GM06990 (cell line): ENCODE measurements at regions not wholly inside any gene's neighbourhood (a gene's known extent, or its start where the extent isn't known, plus 50 kb on each side); places are given as distances from the start of the nearest gene placed in this dataset.

Experiments
- DNase-seq: peaks from one replicate; pipeline ENCODE4 v3.0.0-alpha.2; 2011; ENCODE audit not compliant: insufficient read length; ENCODE audit errors: extremely low read depth
- H3K27me3 ChIP-seq: replicated peaks from 2 replicates; pipeline ENCODE4 v1.6.0; 2011; ENCODE audit warnings: low read length; ENCODE audit not compliant: control insufficient read depth, insufficient read depth
- H3K36me3 ChIP-seq: 2 replicates; pipeline ENCODE4 v1.5.1; 2011; ENCODE audit warnings: low read length; ENCODE audit not compliant: control insufficient read depth, insufficient read depth
- H3K4me3 ChIP-seq: replicated peaks from 2 replicates; pipeline ENCODE4 v1.5.1; 2011; ENCODE audit warnings: low read depth, mild to moderate bottlenecking, control low read depth, low read length
- CTCF ChIP-seq: IDR thresholded peaks from 2 replicates; pipeline ENCODE4 v1.5.1; 2011; ENCODE audit warnings: low read length, control low read depth, mild to moderate bottlenecking, inconsistent platforms; ENCODE audit not compliant: insufficient read depth, poor library complexity, severe bottlenecking

DNA sequence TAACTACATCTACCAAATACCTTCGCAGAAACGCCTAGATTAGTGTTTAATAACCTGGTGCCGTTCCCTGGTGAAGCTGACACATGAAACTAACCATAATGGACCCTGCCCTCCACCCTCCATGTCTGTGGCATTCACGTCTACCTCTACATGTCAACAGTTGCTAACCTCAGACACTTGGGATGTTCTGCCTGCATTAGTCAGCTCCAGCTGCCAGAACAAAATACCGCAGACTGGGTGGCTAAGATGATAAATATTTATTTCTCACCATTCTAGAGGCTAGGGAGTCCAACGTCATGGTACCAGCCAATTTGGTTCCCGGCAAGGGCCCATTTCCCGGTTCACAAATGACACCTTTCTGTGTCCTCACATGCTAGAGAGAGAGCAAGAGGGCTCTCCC, 118.5 kb upstream of the CHST15 start:
- no peak for DNase-seq

DNA sequence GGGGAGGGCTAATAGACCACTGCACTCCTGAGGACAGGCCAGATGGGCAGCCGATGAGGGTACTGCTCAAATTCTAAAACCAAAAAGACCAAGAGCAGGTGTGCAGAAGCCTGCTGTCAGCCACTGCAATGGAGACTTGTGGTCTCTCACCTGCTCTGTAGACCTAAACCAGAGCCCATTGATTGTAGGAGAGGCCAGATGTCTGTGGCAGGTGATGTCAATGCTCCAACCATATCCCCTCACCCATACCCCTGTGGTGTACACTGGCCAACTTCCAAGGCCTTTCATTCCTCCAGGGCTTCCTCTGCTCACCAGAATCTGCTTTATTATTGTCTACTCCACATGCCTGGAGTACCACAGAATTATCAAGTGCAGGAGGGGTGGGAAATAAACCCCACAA, 116.9 kb upstream of the CHST15 start:
- Histone ChIP-seq H3K36me3 (no peaks in the 10 kb centered on the region), H3K4me3 (no peak overlapping the region), H3K27me3 (no peaks in the 10 kb centered on the region; the same call in 1 of the 2 replicates)
- TF ChIP-seq CTCF: no peak
- DNase-seq: no peak

More for the DNA sequence above, 118.5 kb upstream of the CHST15 start:
- Histone ChIP-seq H3K27me3 (no peaks in the 10 kb centered on the region), H3K4me3 (no peak overlapping the region), H3K36me3 (no peaks in the 10 kb centered on the region)
- TF ChIP-seq CTCF: no peak

GRCh38 chr10:124207391-124207790, 114.0 kb upstream of the CHST15 start:
- no peaks in the 10 kb centered on the region; the same call in 1 of the 2 replicates for H3K27me3 ChIP-seq
- TF ChIP-seq CTCF: no peak
- no peak for DNase-seq

DNA sequence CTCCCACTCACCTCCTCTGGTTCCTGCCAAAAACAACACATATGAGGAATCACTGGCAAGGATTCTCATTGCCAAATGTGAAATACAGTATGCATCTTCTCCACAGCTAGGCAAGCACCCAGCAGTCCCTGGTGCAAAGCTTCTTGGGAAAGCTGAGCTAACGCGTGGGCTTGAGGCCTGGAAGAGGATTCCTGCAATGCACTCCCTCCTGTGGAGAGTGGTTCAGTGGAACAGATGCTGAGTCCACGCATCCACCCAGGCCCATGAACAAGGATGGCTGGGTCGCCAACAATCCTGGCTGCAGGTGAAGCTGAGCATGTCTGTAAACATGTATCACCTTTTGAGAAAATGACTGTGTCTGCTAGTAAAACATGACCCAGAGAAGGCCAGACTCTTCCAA, 113.2 kb upstream of the CHST15 start:
- H3K4me3 ChIP-seq: no peak overlapping the region
- DNase-seq: no peak
- no peak for TF ChIP-seq CTCF
- no peaks in the 10 kb centered on the region for H3K36me3 ChIP-seq
- no peaks in the 10 kb centered on the region; the same call in 1 of the 2 replicates for H3K27me3 ChIP-seq

More at GRCh38 chr10:124207391-124207790, 114.0 kb upstream of the CHST15 start:
- no peak overlapping the region for H3K4me3 ChIP-seq
- H3K36me3 ChIP-seq: no peaks in the 10 kb centered on the region

DNA sequence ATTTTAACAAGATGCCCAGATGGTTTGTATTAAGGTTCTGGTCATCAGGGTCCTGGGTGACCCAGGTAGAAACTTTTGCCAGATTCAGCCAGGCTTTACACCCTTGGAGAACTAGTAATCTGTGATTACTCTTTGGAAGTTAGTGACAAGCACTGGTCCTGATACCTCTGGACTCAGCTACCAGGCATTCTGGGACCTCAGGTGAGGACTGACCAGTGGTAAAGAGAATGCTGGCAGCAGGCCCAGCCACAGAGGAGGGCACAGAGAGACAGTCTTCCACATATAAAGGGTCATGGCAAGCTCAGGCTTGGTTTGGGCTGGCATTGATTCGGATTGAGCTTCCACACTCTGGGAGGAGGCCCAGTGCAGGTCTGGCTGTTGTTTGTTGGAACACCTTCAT, 112.0 kb upstream of the CHST15 start:
- no peaks in the 10 kb centered on the region; the same call in 1 of the 2 replicates for H3K27me3 ChIP-seq
- H3K36me3 ChIP-seq: no peaks in the 10 kb centered on the region
- no peak for TF ChIP-seq CTCF
- no peak overlapping the region for H3K4me3 ChIP-seq
- DNase-seq: no peak

GRCh38 chr10:124204726-124205125, 111.3 kb upstream of the CHST15 start:
- no peaks in the 10 kb centered on the region; the same call in 1 of the 2 replicates for H3K27me3 ChIP-seq
- no peak for TF ChIP-seq CTCF
- no peak overlapping the region for H3K4me3 ChIP-seq
- no peaks in the 10 kb centered on the region for H3K36me3 ChIP-seq
- no peak for DNase-seq
